ENCODE measurements at regions not wholly inside any gene's neighbourhood (a gene's known extent, or its start where the extent isn't known, plus 50 kb on each side); places are given as distances from the start of the nearest gene placed in this dataset.

GRCh38 chr2:138307099-138307498, 194.5 kb upstream of the SPOPL start:
- TF ChIP-seq CTCF (IDR thresholded peaks at IDR 0.05), result no peak
- TF ChIP-seq ZFP36 (IDR thresholded peaks at IDR 0.05; ENCODE audit: borderline replicate concordance, partially characterized antibody), result no peak
- TF ChIP-seq EP300 (IDR thresholded peaks at IDR 0.05), result no peak
- no peak for TF ChIP-seq SMC3 (IDR thresholded peaks at IDR 0.05)
- TF ChIP-seq MAX (IDR thresholded peaks at IDR 0.05), result no peak
- no peak for TF ChIP-seq ZSCAN20 (CRISPR knock-in tag; IDR thresholded peaks at IDR 0.05)
- TF ChIP-seq POLR2AphosphoS2 (conservative IDR thresholded peaks at IDR 0.05; ENCODE audit: low read length), result no peak
- TF ChIP-seq RCOR1 (IDR thresholded peaks at IDR 0.05; ENCODE audit: low read depth, low read length), result no peak
- TF ChIP-seq JUNB (IDR thresholded peaks at IDR 0.05), result no peak
- TF ChIP-seq MYC (IDR thresholded peaks at IDR 0.05; ENCODE audit: borderline replicate concordance, low read length), result no peak
- no peak for TF ChIP-seq RAD21 (conservative IDR thresholded peaks at IDR 0.05 in 1 of 2, IDR thresholded peaks at IDR 0.05 in 1 of 2)
- no peak for TF ChIP-seq CHD2 (IDR thresholded peaks at IDR 0.05; ENCODE audit: low read length, partially characterized antibody)
- no peak for TF ChIP-seq RARB (CRISPR knock-in tag; IDR thresholded peaks at IDR 0.05)

All from A549 (cell line).